ENCODE measurements at regions not wholly inside any gene's neighbourhood (a gene's known extent, or its start where the extent isn't known, plus 50 kb on each side); places are given as distances from the start of the nearest gene placed in this dataset.

GRCh38 chr14:98941481-98941880, 330.5 kb downstream of the BCL11B start:
- no peak overlapping the region for H3K4me3 ChIP-seq (ENCODE audit: low read depth, low read length)
- DNase-seq (ENCODE audit: low read depth): no peak
- TF ChIP-seq CTCF (IDR thresholded peaks at IDR 0.05; ENCODE audit: low read depth, low read length) (no peak), MAX (IDR thresholded peaks at IDR 0.05; ENCODE audit: low read depth, low read length) (no peak), POLR2A (IDR thresholded peaks at IDR 0.05; ENCODE audit: extremely low read depth, insufficient read length) (no peak), MYC (IDR thresholded peaks at IDR 0.05; ENCODE audit: low read depth, low read length) (no peak)

GRCh38 chr14:98943907-98944306, 328.1 kb downstream of the BCL11B start:
- no peak for DNase-seq (ENCODE audit: low read depth)
- no peak overlapping the region for H3K4me3 ChIP-seq (ENCODE audit: low read depth, low read length)
- no peak for TF ChIP-seq MAX (IDR thresholded peaks at IDR 0.05; ENCODE audit: low read depth, low read length)
- no peak for TF ChIP-seq CTCF (IDR thresholded peaks at IDR 0.05; ENCODE audit: low read depth, low read length)
- no peak for TF ChIP-seq MYC (IDR thresholded peaks at IDR 0.05; ENCODE audit: low read depth, low read length)
- TF ChIP-seq POLR2A (IDR thresholded peaks at IDR 0.05; ENCODE audit: extremely low read depth, insufficient read length): no peak

- no peak overlapping the region for H3K4me3 ChIP-seq (ENCODE audit: low read depth, low read length)
- TF ChIP-seq POLR2A (IDR thresholded peaks at IDR 0.05; ENCODE audit: extremely low read depth, insufficient read length) (no peak), MYC (IDR thresholded peaks at IDR 0.05; ENCODE audit: low read depth, low read length) (no peak), MAX (IDR thresholded peaks at IDR 0.05; ENCODE audit: low read depth, low read length) (no peak), CTCF (IDR thresholded peaks at IDR 0.05; ENCODE audit: low read depth, low read length) (no peak)
- DNase-seq (ENCODE audit: low read depth): no peak
These were observed 327.0 kb downstream of the BCL11B start for GRCh38 chr14:98944989-98945388.

- TF ChIP-seq MYC (IDR thresholded peaks at IDR 0.05; ENCODE audit: low read depth, low read length) (no peak), MAX (IDR thresholded peaks at IDR 0.05; ENCODE audit: low read depth, low read length) (no peak), POLR2A (IDR thresholded peaks at IDR 0.05; ENCODE audit: extremely low read depth, insufficient read length) (no peak), CTCF (IDR thresholded peaks at IDR 0.05; ENCODE audit: low read depth, low read length) (no peak)
- no peak overlapping the region for H3K4me3 ChIP-seq (ENCODE audit: low read depth, low read length)
- no peak for DNase-seq (ENCODE audit: low read depth)
These were observed 326.1 kb downstream of the BCL11B start for GRCh38 chr14:98945611-98946570.

GRCh38 chr14:98946940-98947339, 325.1 kb downstream of the BCL11B start:
- TF ChIP-seq MAX (IDR thresholded peaks at IDR 0.05; ENCODE audit: low read depth, low read length) (no peak), CTCF (IDR thresholded peaks at IDR 0.05; ENCODE audit: low read depth, low read length) (no peak), MYC (IDR thresholded peaks at IDR 0.05; ENCODE audit: low read depth, low read length) (no peak), POLR2A (IDR thresholded peaks at IDR 0.05; ENCODE audit: extremely low read depth, insufficient read length) (no peak)
- H3K4me3 ChIP-seq (ENCODE audit: low read depth, low read length): no peak overlapping the region
- no peak for DNase-seq (ENCODE audit: low read depth)

Data from NB4 (cell line).